LNCAP (cell line): ENCODE measurements at regions not wholly inside any gene's neighbourhood (a gene's known extent, or its start where the extent isn't known, plus 50 kb on each side); places are given as distances from the start of the nearest gene placed in this dataset.

Source experiments
- CTCF ChIP-seq: fragments of 450-650 bp; IDR thresholded peaks from 2 replicates; pipeline ENCODE4 v1.5.1; 2017; ENCODE audit warnings: mild to moderate bottlenecking

GRCh38 chr9:85151741-85152140, 482.2 kb downstream of the NTRK2 start:
- TF ChIP-seq CTCF = no peak

- no peak for TF ChIP-seq CTCF
Observed at GRCh38 chr9:85151162-85151561, 481.6 kb downstream of the NTRK2 start.

GRCh38 chr9:85147046-85147640, 477.6 kb downstream of the NTRK2 start:
- no peak for TF ChIP-seq CTCF

GRCh38 chr9:85142968-85143367, 473.4 kb downstream of the NTRK2 start:
- TF ChIP-seq CTCF = peak; percentile 63

GRCh38 chr9:85142496-85142911, 473.0 kb downstream of the NTRK2 start:
- no peak for TF ChIP-seq CTCF

GRCh38 chr9:85137696-85138095, 468.2 kb downstream of the NTRK2 start:
- TF ChIP-seq CTCF = no peak

- no peak for TF ChIP-seq CTCF
Observed at GRCh38 chr9:85136987-85137386, 467.5 kb downstream of the NTRK2 start.

GRCh38 chr9:85136507-85136906, 467.0 kb downstream of the NTRK2 start:
- TF ChIP-seq CTCF = no peak
